ENCODE measurements at regions not wholly inside any gene's neighbourhood (a gene's known extent, or its start where the extent isn't known, plus 50 kb on each side); places are given as distances from the start of the nearest gene placed in this dataset.

DNA sequence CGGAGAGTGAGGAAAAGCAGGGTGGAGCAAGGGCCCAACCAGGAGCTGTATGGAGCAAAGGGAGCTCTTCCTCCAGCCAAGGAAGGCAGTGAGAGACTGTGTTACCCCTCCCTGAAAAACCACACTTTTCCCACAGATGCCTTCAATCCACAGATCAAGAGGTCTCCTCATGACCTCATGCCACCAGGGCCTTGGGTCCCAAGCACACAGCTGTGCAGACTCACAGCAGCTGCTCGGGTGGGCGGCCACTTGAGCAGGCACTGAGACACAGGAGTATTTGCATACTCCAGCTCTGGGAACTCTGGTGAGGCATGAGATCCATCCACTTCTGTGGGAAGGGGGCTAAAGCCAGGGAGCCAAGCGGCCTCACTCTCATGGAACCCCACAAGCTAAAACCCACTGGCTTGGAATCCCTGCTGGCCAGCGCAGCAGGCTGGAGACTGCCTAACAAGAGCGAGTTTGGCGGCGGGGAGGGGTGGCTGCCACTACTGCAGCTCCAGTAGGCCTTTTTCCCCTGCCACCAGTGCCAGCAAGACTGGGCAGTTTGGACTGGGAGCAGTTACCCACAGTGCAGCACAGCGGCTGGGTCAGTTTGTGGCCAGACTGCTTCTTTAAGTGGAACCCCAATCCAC is 880.6 kb upstream of the ARPP21 start:
- Histone ChIP-seq H3K9me3 (no peaks in the 10 kb centered on the region), H3K4me1 (no peaks in the 10 kb centered on the region), H3K27me3 (replicated peaks; ENCODE audit: control insufficient read depth, insufficient read depth, low read length) (no peaks in the 10 kb centered on the region), H3K36me3 (ENCODE audit: control insufficient read depth, insufficient read depth, low read length) (no peaks in the 10 kb centered on the region), H3K4me3 (ENCODE audit: low read depth, low read length) (no peak overlapping the region)
- H3K27me3 Mint-ChIP-seq (ENCODE audit: insufficient read depth, unreplicated experiment): peaks cover 13% of the 10 kb centered on the region
- no peak overlapping the region for H3K27ac Mint-ChIP-seq (ENCODE audit: unreplicated experiment)
- POLR2A ChIA-PET: no interaction called here
- CTCF ChIA-PET: no interaction called here
- no peak for DNase-seq
- no peaks in the 10 kb centered on the region for H3K36me3 Mint-ChIP-seq (ENCODE audit: insufficient read depth, unreplicated experiment)
- TF ChIP-seq, protein P1, sequence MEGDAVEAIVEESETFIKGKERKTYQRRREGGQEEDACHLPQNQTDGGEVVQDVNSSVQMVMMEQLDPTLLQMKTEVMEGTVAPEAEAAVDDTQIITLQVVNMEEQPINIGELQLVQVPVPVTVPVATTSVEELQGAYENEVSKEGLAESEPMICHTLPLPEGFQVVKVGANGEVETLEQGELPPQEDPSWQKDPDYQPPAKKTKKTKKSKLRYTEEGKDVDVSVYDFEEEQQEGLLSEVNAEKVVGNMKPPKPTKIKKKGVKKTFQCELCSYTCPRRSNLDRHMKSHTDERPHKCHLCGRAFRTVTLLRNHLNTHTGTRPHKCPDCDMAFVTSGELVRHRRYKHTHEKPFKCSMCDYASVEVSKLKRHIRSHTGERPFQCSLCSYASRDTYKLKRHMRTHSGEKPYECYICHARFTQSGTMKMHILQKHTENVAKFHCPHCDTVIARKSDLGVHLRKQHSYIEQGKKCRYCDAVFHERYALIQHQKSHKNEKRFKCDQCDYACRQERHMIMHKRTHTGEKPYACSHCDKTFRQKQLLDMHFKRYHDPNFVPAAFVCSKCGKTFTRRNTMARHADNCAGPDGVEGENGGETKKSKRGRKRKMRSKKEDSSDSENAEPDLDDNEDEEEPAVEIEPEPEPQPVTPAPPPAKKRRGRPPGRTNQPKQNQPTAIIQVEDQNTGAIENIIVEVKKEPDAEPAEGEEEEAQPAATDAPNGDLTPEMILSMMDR (IDR thresholded peaks at IDR 0.05; ENCODE audit: insufficient read depth in 1 of 2, low read depth in 1 of 2, low read length in 1 of 2, severe bottlenecking in 1 of 2, unreplicated experiment in 1 of 2): no peak
- no TSS peak for BruUV-seq (replicated peaks)
- no peak overlapping the region for H3K4me3 Mint-ChIP-seq (ENCODE audit: unreplicated experiment)
- H3K9me3 Mint-ChIP-seq (ENCODE audit: unreplicated experiment): no peaks in the 10 kb centered on the region
- no peaks in the 10 kb centered on the region for H3K4me1 Mint-ChIP-seq (ENCODE audit: low read depth, unreplicated experiment)
- intact Hi-C loops (cut with micrococcal nuclease; ENCODE audit: unreplicated experiment): no loop called here

DNA sequence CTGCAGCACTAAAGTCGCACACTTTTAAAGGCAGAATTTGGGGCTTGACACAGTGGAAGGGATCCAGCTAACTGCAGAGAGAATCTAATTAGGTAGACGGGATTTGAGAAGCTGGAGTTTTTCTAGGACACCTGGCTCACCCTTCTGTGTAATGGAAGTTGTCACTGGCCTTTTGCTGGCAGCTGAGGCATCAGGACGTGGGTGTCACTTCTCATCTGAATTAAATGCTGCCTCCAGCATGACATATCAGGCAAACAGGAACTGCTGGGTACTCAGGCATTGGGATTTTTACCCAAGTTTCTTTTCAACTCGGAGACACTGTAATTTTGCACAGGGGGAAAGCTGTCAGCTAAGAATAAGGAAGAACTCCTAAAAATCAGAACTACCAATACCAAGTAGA is 861.9 kb upstream of the ARPP21 start:
- Histone ChIP-seq H3K9me3 (no peaks in the 10 kb centered on the region), H3K4me3 (ENCODE audit: low read depth, low read length) (no peak overlapping the region), H3K4me1 (no peaks in the 10 kb centered on the region), H3K36me3 (ENCODE audit: control insufficient read depth, insufficient read depth, low read length) (no peaks in the 10 kb centered on the region), H3K27me3 (replicated peaks; ENCODE audit: control insufficient read depth, insufficient read depth, low read length) (no peaks in the 10 kb centered on the region)
- TF ChIP-seq, protein P1 (IDR thresholded peaks at IDR 0.05; ENCODE audit: insufficient read depth in 1 of 2, low read depth in 1 of 2, low read length in 1 of 2, severe bottlenecking in 1 of 2, unreplicated experiment in 1 of 2): no peak
- BruUV-seq (replicated peaks): no TSS peak
- H3K27me3 Mint-ChIP-seq (ENCODE audit: insufficient read depth, unreplicated experiment): peaks cover 8% of the 10 kb centered on the region
- ChIA-PET POLR2A (no interaction called here), CTCF (no interaction called here)
- H3K27ac Mint-ChIP-seq (ENCODE audit: unreplicated experiment): no peak overlapping the region
- no peaks in the 10 kb centered on the region for H3K9me3 Mint-ChIP-seq (ENCODE audit: unreplicated experiment)
- no peak for DNase-seq
- intact Hi-C loops (cut with micrococcal nuclease; ENCODE audit: unreplicated experiment): no loop called here
- no peaks in the 10 kb centered on the region for H3K4me1 Mint-ChIP-seq (ENCODE audit: low read depth, unreplicated experiment)
- no peak overlapping the region for H3K4me3 Mint-ChIP-seq (ENCODE audit: unreplicated experiment)
- no peaks in the 10 kb centered on the region for H3K36me3 Mint-ChIP-seq (ENCODE audit: insufficient read depth, unreplicated experiment)

DNA sequence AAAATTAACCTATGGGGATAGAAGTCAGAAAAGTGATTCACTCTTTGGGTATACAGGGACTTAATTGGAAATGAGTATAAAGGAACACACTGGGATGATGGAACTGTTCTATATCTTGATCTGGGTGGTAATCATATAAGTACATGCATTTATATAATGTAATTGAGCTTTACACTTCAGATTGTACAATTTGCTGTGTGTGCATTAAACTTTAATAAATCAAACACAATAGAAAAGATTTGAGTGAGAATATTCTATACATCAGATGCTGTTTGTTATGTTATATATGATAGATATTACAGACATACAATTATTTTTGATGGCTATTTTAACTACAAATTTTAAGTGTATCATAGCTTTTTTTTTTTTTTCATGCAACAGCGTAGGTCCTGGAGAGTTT is 860.2 kb upstream of the ARPP21 start:
- TF ChIP-seq, protein P1 (IDR thresholded peaks at IDR 0.05; ENCODE audit: insufficient read depth in 1 of 2, low read depth in 1 of 2, low read length in 1 of 2, severe bottlenecking in 1 of 2, unreplicated experiment in 1 of 2): no peak
- H3K9me3 ChIP-seq: no peaks in the 10 kb centered on the region
- no TSS peak for BruUV-seq (replicated peaks)
- no peak overlapping the region for H3K4me3 ChIP-seq (ENCODE audit: low read depth, low read length)
- H3K36me3 Mint-ChIP-seq (ENCODE audit: insufficient read depth, unreplicated experiment): no peaks in the 10 kb centered on the region
- CTCF ChIA-PET: no interaction called here
- H3K27ac Mint-ChIP-seq (ENCODE audit: unreplicated experiment): no peak overlapping the region
- POLR2A ChIA-PET: no interaction called here
- no peak overlapping the region for H3K4me3 Mint-ChIP-seq (ENCODE audit: unreplicated experiment)
- no peaks in the 10 kb centered on the region for H3K36me3 ChIP-seq (ENCODE audit: control insufficient read depth, insufficient read depth, low read length)
- no peaks in the 10 kb centered on the region for H3K27me3 ChIP-seq (replicated peaks; ENCODE audit: control insufficient read depth, insufficient read depth, low read length)
- peaks cover 8% of the 10 kb centered on the region for H3K27me3 Mint-ChIP-seq (ENCODE audit: insufficient read depth, unreplicated experiment)
- intact Hi-C loops (cut with micrococcal nuclease; ENCODE audit: unreplicated experiment): no loop called here
- DNase-seq: no peak
- no peaks in the 10 kb centered on the region for H3K4me1 ChIP-seq
- H3K9me3 Mint-ChIP-seq (ENCODE audit: unreplicated experiment): no peaks in the 10 kb centered on the region
- no peaks in the 10 kb centered on the region for H3K4me1 Mint-ChIP-seq (ENCODE audit: low read depth, unreplicated experiment)

Data from Caco-2 (cell line).